ENCODE measurements at regions not wholly inside any gene's neighbourhood (a gene's known extent, or its start where the extent isn't known, plus 50 kb on each side); places are given as distances from the start of the nearest gene placed in this dataset.

- H2BK15ac ChIP-seq (ENCODE audit: low read depth, low read length) = no peak overlapping the region
- H3K27ac ChIP-seq (ENCODE audit: insufficient read length, low read depth, low read length) = no peak overlapping the region
- Mint-ChIP-seq H3K4me1 (no peaks in the 10 kb centered on the region), H3K4me3 (no peak overlapping the region), H3K9me3 (no peaks in the 10 kb centered on the region; a peak in 1 of 5 replicates), H3K36me3 (ENCODE audit: insufficient read depth in 1 of 3, low read depth in 3 of 3) (no peaks in the 10 kb centered on the region), H3K27me3 (ENCODE audit: low read depth) (no peaks in the 10 kb centered on the region), H3K27ac (no peak overlapping the region)
- no peaks in the 10 kb centered on the region for H3K27me3 ChIP-seq (ENCODE audit: insufficient read depth, low read length)
- no peak for DNase-seq
- no CpG with 5 or more reads among the region's 4 CpGs for WGBS (ENCODE audit: extremely low coverage, insufficient read length, low lambda C conversion rate)
- H3K9ac ChIP-seq (ENCODE audit: extremely low read depth, insufficient read length, low read length) = no peak overlapping the region
- H3K4ac ChIP-seq (ENCODE audit: low read depth, low read length) = no peak overlapping the region
- no peak overlapping the region for H3K18ac ChIP-seq (ENCODE audit: insufficient read length, low read depth, low read length)
- H2BK12ac ChIP-seq (ENCODE audit: insufficient read length, low read depth, low read length) = no peak overlapping the region
- H4K5ac ChIP-seq (ENCODE audit: insufficient read length, low read depth, low read length) = no peak overlapping the region
- no peak overlapping the region for H2BK20ac ChIP-seq (ENCODE audit: low read depth, low read length, poor library complexity, severe bottlenecking)
- no peaks in the 10 kb centered on the region for H3K9me3 ChIP-seq (ENCODE audit: control insufficient read depth, low read depth, low read length)
- H3K4me2 ChIP-seq (ENCODE audit: insufficient read depth, insufficient read length, low read length) = no peak overlapping the region
- H3K23ac ChIP-seq (ENCODE audit: insufficient read length, low read depth, low read length) = no peak overlapping the region
- no peak overlapping the region for H4K91ac ChIP-seq (ENCODE audit: insufficient read length, low read depth, low read length)
- H3K23me2 ChIP-seq (ENCODE audit: insufficient read length, low read depth, low read length, poor library complexity, severe bottlenecking) = no peaks in the 10 kb centered on the region
- H3K79me2 ChIP-seq (ENCODE audit: insufficient read depth, low read length) = no peaks in the 10 kb centered on the region
- H4K20me1 ChIP-seq (ENCODE audit: control insufficient read depth, insufficient read depth, insufficient read length) = no peaks in the 10 kb centered on the region
- no peaks in the 10 kb centered on the region for H3K79me1 ChIP-seq (ENCODE audit: insufficient read depth, low read depth, low read length, poor library complexity, severe bottlenecking)
- H2AK5ac ChIP-seq (ENCODE audit: insufficient read length, low read length) = no peak overlapping the region
- H3T11ph ChIP-seq (ENCODE audit: low read length) = no peak overlapping the region
- H3K14ac ChIP-seq (ENCODE audit: insufficient read depth, low read length) = no peak overlapping the region
- no peak for TF ChIP-seq CTCF (conservative IDR thresholded peaks at IDR 0.05)
- H2AFZ ChIP-seq (ENCODE audit: low read length) = no peak overlapping the region
- no peaks in the 10 kb centered on the region for H3K4me1 ChIP-seq (ENCODE audit: insufficient read depth, low read length)
- no peak overlapping the region for H2BK5ac ChIP-seq (ENCODE audit: insufficient read length, low read length)
- H2BK120ac ChIP-seq (ENCODE audit: low read depth, low read length, poor library complexity, severe bottlenecking) = no peak overlapping the region
- H4K8ac ChIP-seq (replicated peaks; ENCODE audit: insufficient read length, low read depth, low read length) = no peak overlapping the region
- no peak overlapping the region for H3K56ac ChIP-seq (ENCODE audit: insufficient read length, low read depth, low read length)
Measured at GRCh38 chr6:71053475-71053874, 96.6 kb upstream of the B3GAT2 start.
